Prostate gland (tissue), 2 donors: ENCODE measurements at regions not wholly inside any gene's neighbourhood (a gene's known extent, or its start where the extent isn't known, plus 50 kb on each side); places are given as distances from the start of the nearest gene placed in this dataset.

Source experiments
- DNase-seq: peaks from one replicate; pipeline ENCODE4 v3.0.0-alpha.2; 2019; ENCODE audit warnings: low spot score
- H3K27ac ChIP-seq, 2 donors: fragments of 200-600 bp; sonication (generic); 2 replicates each; pipeline ENCODE4 v1.5.1; 2017 to 2019
- H3K27me3 ChIP-seq: fragments of 200-600 bp; sonication (generic); replicated peaks from 2 replicates; pipeline ENCODE4 v1.5.1; 2019; ENCODE audit not compliant: insufficient read depth
- H3K36me3 ChIP-seq, 2 donors: fragments of 200-600 bp; sonication (generic); 1 replicate in 1 of 2; 2 replicates in 1 of 2; pipeline versions ENCODE4 v1.5.1 to v1.8.1; 2017 to 2019
- H3K4me1 ChIP-seq: fragments of 200-600 bp; sonication (generic); replicated peaks from 2 replicates; pipeline ENCODE4 v1.5.1; 2019
- H3K4me3 ChIP-seq, 2 donors: fragments of 200-600 bp; sonication (generic); 2 replicates each; pipeline ENCODE4 v1.5.1; 2017 to 2019
- H3K9me3 ChIP-seq: fragments of 200-600 bp; sonication (generic); 2 replicates; pipeline ENCODE4 v1.5.1; 2017
- POLR2A ChIP-seq: fragments of 450-650 bp; IDR thresholded peaks from one replicate; pipeline ENCODE4 v1.6.1; 2016; ENCODE audit warnings: antibody characterized with exemption, mild to moderate bottlenecking
- POLR2AphosphoS5 ChIP-seq: sonication (generic); formaldehyde crosslinking; IDR thresholded peaks from one replicate; pipeline ENCODE4 v1.6.1; 2017; ENCODE audit warnings: antibody characterized with exemption
- WGBS: methylation state at CpG from one replicate; pipeline ENCODE4 v1.1.5; 2018; 5-methylcytosine and 5-hydroxymethylcytosine counted together
- intact Hi-C: fragments of 100-400 bp; cut with DNase I; formaldehyde crosslinking; loops from one replicate; pipeline ENCODE4 v1.14.2; 2022
- TF ChIP-seq, protein P1 (sequence below), 4 experiments: fragments of 200-600 bp in 2 of 4; fragments of 450-650 bp in 2 of 4; sonication (generic) in 2 of 4; IDR thresholded peaks; 1 replicate in 3 of 4; 2 replicates in 1 of 4; pipeline ENCODE4 v1.5.1; 2016 to 2019; ENCODE audit warnings: antibody characterized with exemption in 4 of 4, mild to moderate bottlenecking in 2 of 4, moderate library complexity in 2 of 4

DNA sequence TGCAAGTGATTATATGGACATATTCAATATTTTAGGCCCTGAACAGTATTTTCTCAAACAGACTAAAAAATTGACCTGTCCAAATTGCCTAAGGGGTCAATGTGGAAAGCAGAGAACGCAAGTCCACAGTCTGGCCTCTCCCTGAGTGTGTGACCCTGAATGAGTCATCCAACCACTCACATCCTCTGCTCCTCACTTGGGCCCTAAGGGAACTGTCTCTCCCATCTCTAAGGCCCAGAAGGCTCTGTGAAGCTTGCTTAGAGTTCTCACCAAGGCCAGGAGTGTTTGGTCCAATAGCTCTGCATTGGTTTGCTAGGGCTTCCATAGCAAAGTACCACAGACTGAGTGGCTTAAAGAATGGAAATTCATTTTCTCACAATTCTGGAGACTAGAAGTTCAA, 155.1 kb downstream of the LSM5 start:
- Histone ChIP-seq H3K4me1 (no peaks in the 10 kb centered on the region), H3K36me3 (no peaks in the 10 kb centered on the region), H3K4me3 (no peak overlapping the region), H3K9me3 (no peaks in the 10 kb centered on the region), H3K27ac (no peak overlapping the region), H3K27me3 (no peaks in the 10 kb centered on the region)
- TF ChIP-seq POLR2A = no peak
- TF ChIP-seq, protein P1, sequence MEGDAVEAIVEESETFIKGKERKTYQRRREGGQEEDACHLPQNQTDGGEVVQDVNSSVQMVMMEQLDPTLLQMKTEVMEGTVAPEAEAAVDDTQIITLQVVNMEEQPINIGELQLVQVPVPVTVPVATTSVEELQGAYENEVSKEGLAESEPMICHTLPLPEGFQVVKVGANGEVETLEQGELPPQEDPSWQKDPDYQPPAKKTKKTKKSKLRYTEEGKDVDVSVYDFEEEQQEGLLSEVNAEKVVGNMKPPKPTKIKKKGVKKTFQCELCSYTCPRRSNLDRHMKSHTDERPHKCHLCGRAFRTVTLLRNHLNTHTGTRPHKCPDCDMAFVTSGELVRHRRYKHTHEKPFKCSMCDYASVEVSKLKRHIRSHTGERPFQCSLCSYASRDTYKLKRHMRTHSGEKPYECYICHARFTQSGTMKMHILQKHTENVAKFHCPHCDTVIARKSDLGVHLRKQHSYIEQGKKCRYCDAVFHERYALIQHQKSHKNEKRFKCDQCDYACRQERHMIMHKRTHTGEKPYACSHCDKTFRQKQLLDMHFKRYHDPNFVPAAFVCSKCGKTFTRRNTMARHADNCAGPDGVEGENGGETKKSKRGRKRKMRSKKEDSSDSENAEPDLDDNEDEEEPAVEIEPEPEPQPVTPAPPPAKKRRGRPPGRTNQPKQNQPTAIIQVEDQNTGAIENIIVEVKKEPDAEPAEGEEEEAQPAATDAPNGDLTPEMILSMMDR (IDR thresholded peaks at IDR 0.05) = no peak
- no peak for TF ChIP-seq POLR2AphosphoS5
- intact Hi-C loops = no loop called here
- no peak for DNase-seq
- WGBS = 90% methylated on average over 1 of the region's 1 CpG

DNA sequence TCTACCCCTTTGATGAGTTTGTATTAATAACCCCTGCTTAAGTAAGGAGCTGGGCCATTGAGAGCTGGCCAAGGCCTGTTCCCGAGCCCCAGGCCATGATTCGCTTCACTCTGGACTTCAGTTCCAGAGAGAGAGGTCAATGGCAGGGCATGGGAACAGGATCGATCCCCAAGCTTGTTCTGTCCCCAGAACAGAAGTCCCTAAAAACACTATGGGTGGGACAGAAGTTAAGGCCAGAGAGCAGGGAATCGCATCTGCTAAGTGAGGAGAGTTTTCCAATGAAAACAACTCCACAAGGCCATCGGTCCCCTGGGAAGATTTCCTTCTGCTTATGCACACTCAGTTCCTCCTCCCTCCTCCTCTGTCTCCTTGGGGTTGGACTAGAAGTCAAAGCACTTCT, 159.6 kb downstream of the LSM5 start:
- WGBS = 90% methylated on average over 5 of the region's 5 CpGs
- no peaks in the 10 kb centered on the region for H3K36me3 ChIP-seq
- no peak overlapping the region for H3K4me3 ChIP-seq
- no peak overlapping the region for H3K27ac ChIP-seq
- intact Hi-C loops = no loop called here
- no peak for DNase-seq
- H3K9me3 ChIP-seq = no peaks in the 10 kb centered on the region
- no peaks in the 10 kb centered on the region for H3K4me1 ChIP-seq
- no peaks in the 10 kb centered on the region for H3K27me3 ChIP-seq
- TF ChIP-seq, protein P1 (IDR thresholded peaks at IDR 0.05) = no peak
- TF ChIP-seq POLR2A = no peak
- TF ChIP-seq POLR2AphosphoS5 = no peak

DNA sequence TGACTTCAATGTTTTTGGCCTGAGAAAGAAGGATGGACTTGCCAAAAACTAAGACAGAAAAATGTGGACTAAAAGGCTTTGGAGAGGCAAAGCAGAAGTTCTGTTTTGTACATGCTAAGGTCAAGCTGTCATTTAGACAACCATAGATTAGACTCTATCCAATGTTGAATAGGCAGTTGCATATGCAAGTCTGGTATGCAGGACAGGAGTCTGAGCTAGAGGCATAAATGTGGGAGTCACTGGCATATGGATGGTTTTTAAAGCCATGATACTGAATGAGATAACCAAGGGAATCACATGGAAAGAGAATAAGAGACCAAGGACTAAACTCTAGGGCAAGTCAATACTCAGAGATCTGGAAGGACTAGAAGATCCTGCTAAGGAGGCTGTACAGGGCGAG, 164.1 kb downstream of the LSM5 start:
- H3K4me3 ChIP-seq = no peak overlapping the region
- H3K4me1 ChIP-seq = no peaks in the 10 kb centered on the region
- 74% methylated on average over 1 of the region's 1 CpG for WGBS
- no peaks in the 10 kb centered on the region for H3K36me3 ChIP-seq
- no peak for DNase-seq
- H3K27me3 ChIP-seq = no peaks in the 10 kb centered on the region
- no peaks in the 10 kb centered on the region for H3K9me3 ChIP-seq
- H3K27ac ChIP-seq = no peak overlapping the region
- no peak for TF ChIP-seq POLR2AphosphoS5
- TF ChIP-seq POLR2A = no peak
- TF ChIP-seq, protein P1 (IDR thresholded peaks at IDR 0.05) = no peak
- intact Hi-C loops = no loop called here

DNA sequence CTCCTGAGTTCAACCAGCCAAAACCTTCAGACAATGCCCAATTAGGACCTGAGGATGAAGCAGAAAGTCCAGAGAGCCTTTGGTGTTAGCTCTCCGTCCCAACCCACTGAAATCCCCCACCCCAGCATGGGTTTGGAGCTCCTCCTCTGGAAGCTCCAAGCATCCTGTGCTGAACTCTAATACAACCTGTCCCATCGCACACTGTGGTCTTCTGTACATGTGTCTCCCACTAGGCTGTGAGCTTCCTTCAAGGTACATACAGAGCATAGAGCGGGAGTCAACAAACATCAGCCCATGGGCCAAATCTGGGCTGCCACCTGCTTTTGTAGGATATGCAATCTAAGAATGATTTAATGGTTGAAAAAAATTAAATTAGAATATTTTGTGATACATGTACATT, 166.5 kb downstream of the LSM5 start:
- Histone ChIP-seq H3K36me3 (no peaks in the 10 kb centered on the region), H3K4me3 (no peak overlapping the region), H3K27me3 (no peaks in the 10 kb centered on the region), H3K4me1 (no peaks in the 10 kb centered on the region), H3K27ac (no peak overlapping the region), H3K9me3 (no peaks in the 10 kb centered on the region)
- WGBS = 87% methylated on average over 3 of the region's 3 CpGs
- DNase-seq = no peak
- TF ChIP-seq POLR2A (no peak), POLR2AphosphoS5 (no peak)
- TF ChIP-seq, protein P1 (IDR thresholded peaks at IDR 0.05) = no peak
- intact Hi-C loops = no loop called here

DNA sequence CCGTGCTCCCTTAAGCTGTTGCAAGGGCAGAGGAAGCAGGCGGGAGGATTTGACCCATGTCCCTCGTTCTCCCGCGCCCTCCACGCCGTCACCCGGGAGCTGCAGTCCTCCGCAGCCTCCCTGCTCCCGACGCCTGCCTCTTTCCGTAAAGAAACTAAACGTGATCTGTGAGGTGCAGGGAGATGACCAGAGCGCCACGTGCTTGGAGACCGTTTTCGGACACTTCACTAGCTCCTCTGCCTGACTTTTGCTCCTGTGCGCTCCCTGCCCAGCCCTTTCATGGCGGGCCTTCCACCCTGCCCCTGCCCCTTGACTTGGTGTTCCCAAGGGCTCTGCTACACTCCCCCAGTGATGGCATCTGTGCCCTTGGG, 171.2 kb downstream of the LSM5 start:
- WGBS = 37% methylated on average over 19 of the region's 19 CpGs
- no peak overlapping the region for H3K4me3 ChIP-seq
- H3K9me3 ChIP-seq = no peaks in the 10 kb centered on the region
- TF ChIP-seq POLR2AphosphoS5 (no peak), POLR2A (no peak)
- TF ChIP-seq, protein P1 (IDR thresholded peaks at IDR 0.05) = no peak
- no peaks in the 10 kb centered on the region for H3K4me1 ChIP-seq
- H3K27ac ChIP-seq = no peak overlapping the region
- H3K27me3 ChIP-seq = no peaks in the 10 kb centered on the region
- no peak for DNase-seq
- intact Hi-C loops = no loop called here
- no peaks in the 10 kb centered on the region for H3K36me3 ChIP-seq
